ENCODE measurements at regions not wholly inside any gene's neighbourhood (a gene's known extent, or its start where the extent isn't known, plus 50 kb on each side); places are given as distances from the start of the nearest gene placed in this dataset.
"Not testable (repeated sequence)": the region's sequence is repeated elsewhere in the genome, so short reads cannot be mapped to it uniquely, and the experiment has no call there.

DNA sequence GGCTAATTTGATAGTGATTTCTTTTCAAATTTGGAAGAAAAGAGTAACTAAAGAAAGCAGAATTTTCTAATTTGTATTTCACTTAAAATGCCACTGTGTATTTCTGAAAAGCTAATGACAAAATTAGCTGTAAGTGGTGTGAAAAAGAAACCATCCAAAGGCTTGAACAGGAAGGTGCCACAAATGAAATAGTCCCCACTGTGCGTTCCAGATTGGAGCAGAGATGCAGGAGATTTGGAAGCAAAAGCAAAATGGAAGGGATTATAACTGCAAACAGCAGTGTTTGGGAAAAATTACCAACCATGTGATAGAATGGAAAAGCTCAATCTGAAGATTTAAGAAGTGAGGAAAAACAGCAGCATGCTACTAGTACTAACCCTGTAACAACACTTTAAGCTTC lies 498.7 kb downstream of the SUCLG1 start:
- DNase-seq, result no peak

DNA sequence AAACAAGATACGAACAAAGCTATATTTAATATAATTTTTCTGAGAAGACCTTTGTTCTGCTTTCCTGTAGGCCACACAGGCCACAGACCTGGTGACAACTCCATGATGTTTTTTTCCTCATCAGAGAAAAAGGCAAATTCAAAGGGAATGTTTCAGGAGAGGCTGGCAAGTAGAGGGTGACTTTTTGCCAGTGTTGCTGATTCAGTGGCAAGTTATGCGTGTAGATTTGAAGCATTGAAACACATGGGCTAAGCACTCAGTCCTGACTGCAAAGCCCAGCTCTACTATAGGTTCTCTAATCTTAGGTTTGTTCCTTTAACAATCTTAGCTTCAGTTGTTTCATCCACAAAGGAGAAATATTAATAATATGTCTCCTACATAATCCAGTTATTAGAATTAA lies 499.8 kb downstream of the SUCLG1 start:
- DNase-seq, result no peak

DNA sequence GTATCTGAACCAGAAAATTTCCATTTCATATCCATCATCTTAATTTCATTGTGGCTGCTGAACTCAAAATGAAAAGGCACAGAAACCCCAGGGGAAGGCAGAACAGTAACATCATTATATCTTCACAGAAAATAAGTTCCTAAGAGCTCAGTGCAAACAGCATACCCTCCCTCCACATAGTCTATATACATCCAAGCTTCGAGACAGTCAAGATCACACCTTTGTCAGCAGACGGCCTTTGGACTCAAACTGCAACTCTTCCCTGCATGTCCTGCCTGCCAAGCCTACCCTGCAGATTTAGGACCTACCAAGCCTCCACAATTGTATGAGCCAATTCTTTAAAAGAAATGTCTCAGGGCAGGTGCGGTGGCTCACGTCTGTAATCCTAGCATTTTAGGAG lies 502.1 kb downstream of the SUCLG1 start:
- no peak for DNase-seq

DNA sequence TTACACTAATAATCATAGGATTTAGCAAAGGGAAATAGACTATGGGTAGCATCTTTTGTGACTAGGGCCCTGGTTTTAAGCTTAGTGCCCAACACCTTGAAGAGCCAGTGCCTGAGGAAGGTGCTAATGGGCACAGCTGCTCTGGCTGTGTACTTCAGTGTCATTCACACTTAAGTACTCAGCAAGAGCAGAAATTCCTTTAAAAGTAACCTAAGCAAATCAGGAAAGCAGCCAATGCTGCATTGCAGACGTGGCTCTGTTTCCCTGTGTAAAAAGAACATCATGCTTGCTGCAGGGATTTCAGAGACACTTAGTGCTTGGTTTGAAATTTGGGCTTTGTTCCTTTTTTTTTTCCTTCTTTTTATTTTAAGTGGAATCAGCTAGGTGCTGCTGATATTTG lies 505.4 kb downstream of the SUCLG1 start:
- DNase-seq, result no peak

- no peak for DNase-seq
Measured at GRCh38 chr2:83951378-83951947, 507.6 kb downstream of the SUCLG1 start.

- no peak for DNase-seq
Measured at GRCh38 chr2:83949361-83949760, 509.7 kb downstream of the SUCLG1 start.

DNA sequence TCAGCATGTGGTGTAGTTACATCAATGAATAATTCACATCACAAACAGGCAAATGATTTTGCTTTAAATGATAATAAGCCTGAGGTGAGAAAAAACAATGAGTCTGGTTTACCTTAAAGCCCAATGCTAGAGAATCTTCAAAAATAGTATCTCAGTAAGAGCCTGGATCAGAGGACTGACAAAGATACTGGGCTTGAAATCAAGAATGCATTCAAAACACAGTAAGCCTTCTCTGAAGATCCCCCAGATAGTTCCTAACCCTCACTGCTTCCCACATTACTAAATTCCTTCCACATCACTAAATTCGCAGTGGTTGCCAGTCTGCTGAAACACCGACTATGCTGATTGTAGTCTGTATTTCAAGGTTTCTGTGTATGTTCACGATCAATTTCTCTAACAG lies 514.9 kb downstream of the SUCLG1 start:
- DNase-seq, result no peak

GRCh38 chr2:83943265-83943664 lies 515.8 kb downstream of the SUCLG1 start:
- DNase-seq, result no peak

DNA sequence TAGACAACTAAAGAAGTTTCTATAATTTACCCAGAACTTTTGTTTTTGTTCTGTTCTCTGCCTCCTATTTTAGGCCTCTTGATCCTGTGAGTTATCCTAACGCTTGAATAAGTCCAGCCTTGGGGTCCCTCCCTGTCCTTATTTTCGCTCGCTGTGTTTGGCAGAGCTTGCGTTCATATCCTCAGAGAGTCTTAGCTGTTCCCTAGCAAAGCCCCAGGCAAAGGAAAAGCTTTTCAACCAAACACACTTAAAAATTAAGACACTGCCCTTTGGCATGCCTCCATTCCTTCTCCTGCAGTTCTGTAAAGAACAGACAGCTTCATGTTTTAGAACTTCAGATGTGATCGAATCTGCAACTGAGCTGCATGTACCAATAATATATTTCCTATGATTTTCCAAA lies 517.2 kb downstream of the SUCLG1 start:
- no peak for DNase-seq

- DNase-seq, result no peak
Measured at GRCh38 chr2:83933749-83934148, 525.3 kb downstream of the SUCLG1 start.

- no peak for DNase-seq
Measured at GRCh38 chr2:83923531-83923930, 535.5 kb downstream of the SUCLG1 start.

- DNase-seq, result no peak
Measured at GRCh38 chr2:83916559-83916958, 542.5 kb downstream of the SUCLG1 start.

DNA sequence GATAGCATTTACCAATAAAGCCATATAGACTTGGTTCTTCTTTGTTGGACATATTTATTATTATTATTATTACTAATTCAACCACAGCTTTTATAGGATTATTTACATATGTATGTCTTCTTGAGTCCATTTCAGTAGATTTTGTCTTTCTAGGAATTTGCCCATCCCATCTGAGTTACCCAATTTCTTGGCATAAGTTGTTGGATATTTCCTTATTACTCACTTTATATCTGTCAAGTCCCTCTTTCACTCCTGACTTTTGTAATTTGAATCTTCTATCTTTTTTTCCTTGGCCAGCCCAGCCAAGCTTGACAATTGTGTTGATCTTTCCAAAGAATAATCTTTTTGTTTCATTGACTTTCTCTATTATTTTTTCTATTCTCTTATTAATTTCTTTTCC lies 543.7 kb downstream of the SUCLG1 start:
- DNase-seq, result no peak

- no peak for DNase-seq
Measured at GRCh38 chr2:83908750-83909149, 550.3 kb downstream of the SUCLG1 start.

DNA sequence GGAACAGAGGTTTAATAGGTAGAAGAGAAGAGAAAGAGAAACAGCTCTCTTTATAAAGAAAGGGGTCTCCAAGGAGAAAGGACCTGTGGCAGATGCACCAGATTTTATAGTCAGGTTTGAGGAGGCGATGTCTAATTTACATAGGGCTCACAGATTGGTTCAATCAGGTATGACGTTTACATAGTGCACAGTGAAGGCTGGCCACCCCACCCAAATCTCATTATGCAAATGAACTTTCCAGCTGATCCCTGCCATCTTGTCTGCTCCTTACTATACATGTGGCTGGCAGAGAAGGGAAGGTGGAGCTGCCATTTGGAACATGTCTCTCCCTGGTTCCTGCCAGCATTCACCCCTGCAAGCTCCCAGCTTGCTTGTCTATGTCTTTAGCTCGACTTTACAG lies 557.8 kb downstream of the SUCLG1 start:
- DNase-seq, result no peak

DNA sequence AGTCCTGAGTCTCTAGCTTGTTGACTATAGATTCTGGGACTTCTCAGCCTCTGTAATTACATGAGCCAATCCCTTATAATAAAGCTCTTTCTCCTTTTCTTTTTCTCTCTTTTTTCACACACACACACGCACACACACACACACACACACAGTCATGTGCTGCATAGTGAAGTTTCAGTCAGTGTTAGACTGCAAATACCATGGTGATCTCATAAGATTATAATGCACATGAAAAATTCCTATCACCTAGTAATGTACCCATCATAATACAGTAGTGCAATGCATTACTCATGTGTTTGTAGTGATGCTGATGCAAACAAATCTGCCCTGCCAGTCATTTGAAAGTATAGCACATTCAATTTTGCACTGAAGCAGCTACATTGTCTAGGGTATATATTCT lies 558.2 kb downstream of the SUCLG1 start:
- DNase-seq, result no peak

GRCh38 chr2:83899271-83899670 lies 559.8 kb downstream of the SUCLG1 start:
- no peak for DNase-seq

DNA sequence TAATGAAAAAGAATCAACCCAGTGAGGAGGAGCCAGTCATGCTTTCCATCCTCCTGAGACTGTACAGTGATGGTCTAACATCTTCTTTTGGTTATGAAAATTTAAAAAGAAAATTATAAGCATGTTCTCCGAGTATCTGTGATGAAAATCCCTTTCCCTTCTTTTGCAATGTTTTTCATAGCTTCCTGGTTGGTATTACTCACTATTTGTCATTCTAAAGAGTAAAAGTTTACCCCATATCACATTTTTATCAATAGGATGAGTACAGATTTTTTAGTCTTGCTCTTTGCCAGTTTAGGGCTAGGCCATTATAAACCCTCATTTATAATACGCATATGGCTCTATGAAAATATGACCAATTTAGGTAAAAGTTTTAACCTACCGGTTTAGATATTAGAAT lies 564.1 kb downstream of the SUCLG1 start:
- DNase-seq, result no peak

DNA sequence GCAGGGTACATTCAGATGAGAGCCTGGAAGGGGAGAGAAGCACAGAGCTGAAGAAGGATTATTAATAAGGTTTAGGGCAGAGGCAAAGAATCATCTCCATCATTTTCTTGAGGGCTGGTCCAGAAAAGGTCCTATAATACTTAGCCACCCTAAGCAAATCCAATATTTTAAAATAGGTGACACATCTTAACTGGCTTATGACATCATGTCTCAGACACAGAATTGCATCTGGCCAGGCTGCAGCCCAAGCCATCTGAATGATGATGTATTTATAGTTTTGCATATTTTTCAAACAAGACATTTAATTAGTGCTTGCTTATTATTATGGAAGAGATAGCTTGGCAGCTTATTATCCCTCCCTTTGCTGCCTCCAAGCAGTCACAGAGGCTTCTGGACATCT lies 571.3 kb downstream of the SUCLG1 start:
- no peak for DNase-seq

GRCh38 chr2:83879127-83879526 lies 580.0 kb downstream of the SUCLG1 start:
- no peak for DNase-seq

DNA sequence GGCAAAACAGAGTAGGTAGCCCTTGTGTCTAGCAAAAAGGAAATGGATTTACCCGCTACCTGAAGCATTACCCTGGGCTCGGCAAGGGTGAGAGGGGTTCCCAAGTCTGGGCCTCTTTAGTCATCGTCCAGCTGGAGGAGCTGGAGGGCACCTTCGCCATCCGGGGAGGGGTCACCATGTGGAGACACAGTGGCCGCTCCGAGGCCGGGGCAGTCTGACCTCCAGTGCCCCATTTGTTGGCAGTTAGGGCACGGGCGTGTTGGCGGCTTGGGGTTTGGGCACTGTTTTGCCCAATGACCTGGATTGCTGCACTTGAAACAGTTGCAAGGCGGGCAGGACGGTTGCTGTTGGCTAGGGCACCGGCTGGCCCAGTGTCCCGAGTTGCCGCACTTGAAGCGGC lies 581.8 kb downstream of the SUCLG1 start:
- DNase-seq, result not testable (repeated sequence)

GRCh38 chr2:83874712-83875430 lies 584.2 kb downstream of the SUCLG1 start:
- DNase-seq, result no peak

- DNase-seq, result no peak
Measured at GRCh38 chr2:83874066-83874465, 585.0 kb downstream of the SUCLG1 start.

- DNase-seq, result no peak
Measured at GRCh38 chr2:83873110-83873509, 586.0 kb downstream of the SUCLG1 start.

DNA sequence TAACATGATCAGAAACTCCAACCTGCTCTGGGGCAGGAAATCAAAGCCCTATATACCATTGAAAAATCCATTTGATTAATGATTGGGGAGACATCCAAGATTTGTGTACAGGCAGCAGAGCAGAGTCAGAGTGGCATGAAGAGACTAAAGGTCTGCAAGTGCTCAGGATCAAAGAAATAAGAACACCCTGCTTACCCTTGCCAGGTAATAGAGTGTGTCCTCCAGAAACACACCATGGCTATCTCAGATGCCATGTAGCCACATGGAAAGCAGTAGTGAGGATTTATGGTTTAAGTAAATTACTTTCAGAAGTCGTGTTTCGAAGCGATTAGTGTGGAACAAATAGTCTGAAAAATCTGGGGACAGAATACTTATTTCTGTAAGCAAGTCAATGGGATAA lies 592.9 kb downstream of the SUCLG1 start:
- DNase-seq, result no peak
